ENCODE measurements at regions not wholly inside any gene's neighbourhood (a gene's known extent, or its start where the extent isn't known, plus 50 kb on each side); places are given as distances from the start of the nearest gene placed in this dataset.

DNA sequence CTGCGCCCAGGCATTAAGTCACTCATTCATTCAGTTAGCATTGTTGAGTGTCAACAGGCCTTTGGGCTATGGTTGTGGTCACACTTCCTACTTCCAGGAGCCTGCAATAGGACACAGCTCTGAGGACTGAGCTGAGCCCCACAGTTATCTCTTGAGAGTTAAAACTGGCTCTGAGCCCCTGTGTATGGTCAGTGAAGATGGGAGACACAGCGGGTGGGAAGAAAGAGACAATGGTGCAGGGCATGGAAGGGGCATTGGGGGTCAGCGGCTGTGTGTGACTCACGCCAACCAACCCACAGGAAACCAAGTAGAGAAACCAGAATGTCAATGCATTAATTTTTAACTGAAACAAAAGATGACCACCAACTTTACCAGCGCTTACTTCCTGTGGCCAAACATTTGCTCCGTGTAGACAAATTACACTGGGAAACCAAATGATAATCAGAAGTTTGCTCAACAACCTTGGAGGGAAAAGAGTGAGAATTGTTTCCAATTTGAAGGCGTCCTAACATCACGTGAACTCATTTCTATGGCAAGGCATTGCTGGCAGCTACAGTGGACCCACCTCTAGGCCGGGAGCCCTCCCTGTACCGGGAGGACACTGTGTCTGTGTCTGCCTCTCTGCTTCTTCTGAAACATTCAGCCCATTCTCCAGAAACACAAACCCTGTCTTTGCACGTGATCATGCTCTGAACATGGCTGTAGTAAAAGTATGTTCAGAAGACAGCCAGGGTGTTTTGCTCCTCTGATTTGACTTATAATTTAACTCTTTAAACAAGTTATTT lies 212.0 kb upstream of the ID2 start:
- ChIA-PET CTCF (no interaction called here), POLR2A (ENCODE audit: low non-redundant PET) (no interaction called here)
- intact Hi-C loops (cut with micrococcal nuclease; ENCODE audit: unreplicated experiment) = no loop called here

GRCh38 chr2:8472545-8473323 lies 209.1 kb upstream of the ID2 start:
- TF ChIP-seq EZH2 (IDR thresholded peaks at IDR 0.05; ENCODE audit: borderline replicate concordance, low read depth, low read length, poor library complexity, severe bottlenecking) = no peak
- TF ChIP-seq, protein P1, sequence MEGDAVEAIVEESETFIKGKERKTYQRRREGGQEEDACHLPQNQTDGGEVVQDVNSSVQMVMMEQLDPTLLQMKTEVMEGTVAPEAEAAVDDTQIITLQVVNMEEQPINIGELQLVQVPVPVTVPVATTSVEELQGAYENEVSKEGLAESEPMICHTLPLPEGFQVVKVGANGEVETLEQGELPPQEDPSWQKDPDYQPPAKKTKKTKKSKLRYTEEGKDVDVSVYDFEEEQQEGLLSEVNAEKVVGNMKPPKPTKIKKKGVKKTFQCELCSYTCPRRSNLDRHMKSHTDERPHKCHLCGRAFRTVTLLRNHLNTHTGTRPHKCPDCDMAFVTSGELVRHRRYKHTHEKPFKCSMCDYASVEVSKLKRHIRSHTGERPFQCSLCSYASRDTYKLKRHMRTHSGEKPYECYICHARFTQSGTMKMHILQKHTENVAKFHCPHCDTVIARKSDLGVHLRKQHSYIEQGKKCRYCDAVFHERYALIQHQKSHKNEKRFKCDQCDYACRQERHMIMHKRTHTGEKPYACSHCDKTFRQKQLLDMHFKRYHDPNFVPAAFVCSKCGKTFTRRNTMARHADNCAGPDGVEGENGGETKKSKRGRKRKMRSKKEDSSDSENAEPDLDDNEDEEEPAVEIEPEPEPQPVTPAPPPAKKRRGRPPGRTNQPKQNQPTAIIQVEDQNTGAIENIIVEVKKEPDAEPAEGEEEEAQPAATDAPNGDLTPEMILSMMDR (conservative IDR thresholded peaks at IDR 0.05; ENCODE audit: low read depth, low read length) = no peak
- H3K27me3 ChIP-seq (replicated peaks; ENCODE audit: insufficient read depth, low read depth, low read length, poor library complexity) = no peaks in the 10 kb centered on the region
- H3K4me1 ChIP-seq (ENCODE audit: insufficient read depth, low read length, poor library complexity, severe bottlenecking) = peaks cover 5% of the 10 kb centered on the region
- H3K27ac ChIP-seq (ENCODE audit: low read depth, low read length, poor library complexity, severe bottlenecking) = no peak overlapping the region
- CTCF ChIA-PET = no interaction called here
- no peak overlapping the region for H3K4me3 ChIP-seq (ENCODE audit: low read depth, low read length, poor library complexity, severe bottlenecking)
- H3K9me3 ChIP-seq (ENCODE audit: low read depth, low read length, poor library complexity, severe bottlenecking) = no peaks in the 10 kb centered on the region
- H3K36me3 ChIP-seq (ENCODE audit: insufficient read depth, low read length, poor library complexity, severe bottlenecking) = no peaks in the 10 kb centered on the region
- POLR2A ChIA-PET (ENCODE audit: low non-redundant PET) = no interaction called here
- DNase-seq (ENCODE audit: low spot score) = no peak
- BruUV-seq (replicated peaks) = no TSS peak
- intact Hi-C loops (cut with micrococcal nuclease; ENCODE audit: unreplicated experiment) = no loop called here

More for the DNA sequence above, 212.0 kb upstream of the ID2 start:
- TF ChIP-seq EZH2 (IDR thresholded peaks at IDR 0.05; ENCODE audit: borderline replicate concordance, low read depth, low read length, poor library complexity, severe bottlenecking) = no peak
- TF ChIP-seq, protein P1 (conservative IDR thresholded peaks at IDR 0.05; ENCODE audit: low read depth, low read length) = no peak
- BruUV-seq (replicated peaks) = no TSS peak
- no peaks in the 10 kb centered on the region for H3K4me1 ChIP-seq (ENCODE audit: insufficient read depth, low read length, poor library complexity, severe bottlenecking)
- H3K36me3 ChIP-seq (ENCODE audit: insufficient read depth, low read length, poor library complexity, severe bottlenecking) = no peaks in the 10 kb centered on the region
- no peaks in the 10 kb centered on the region for H3K27me3 ChIP-seq (replicated peaks; ENCODE audit: insufficient read depth, low read depth, low read length, poor library complexity)
- no peak overlapping the region for H3K4me3 ChIP-seq (ENCODE audit: low read depth, low read length, poor library complexity, severe bottlenecking)
- H3K27ac ChIP-seq (ENCODE audit: low read depth, low read length, poor library complexity, severe bottlenecking) = no peak overlapping the region
- no peak for DNase-seq (ENCODE audit: low spot score)
- no peaks in the 10 kb centered on the region for H3K9me3 ChIP-seq (ENCODE audit: low read depth, low read length, poor library complexity, severe bottlenecking)

- no peak overlapping the region for H3K4me3 ChIP-seq (ENCODE audit: low read depth, low read length, poor library complexity, severe bottlenecking)
- no peaks in the 10 kb centered on the region for H3K9me3 ChIP-seq (ENCODE audit: low read depth, low read length, poor library complexity, severe bottlenecking)
- POLR2A ChIA-PET (ENCODE audit: low non-redundant PET) = no interaction called here
- H3K36me3 ChIP-seq (ENCODE audit: insufficient read depth, low read length, poor library complexity, severe bottlenecking) = no peaks in the 10 kb centered on the region
- H3K4me1 ChIP-seq (ENCODE audit: insufficient read depth, low read length, poor library complexity, severe bottlenecking) = peaks cover 11% of the 10 kb centered on the region
- TF ChIP-seq EZH2 (IDR thresholded peaks at IDR 0.05; ENCODE audit: borderline replicate concordance, low read depth, low read length, poor library complexity, severe bottlenecking) = no peak
- TF ChIP-seq, protein P1 (conservative IDR thresholded peaks at IDR 0.05; ENCODE audit: low read depth, low read length) = no peak
- no peaks in the 10 kb centered on the region for H3K27me3 ChIP-seq (replicated peaks; ENCODE audit: insufficient read depth, low read depth, low read length, poor library complexity)
- CTCF ChIA-PET = no interaction called here
- no peak overlapping the region for H3K27ac ChIP-seq (ENCODE audit: low read depth, low read length, poor library complexity, severe bottlenecking)
- intact Hi-C loops (cut with micrococcal nuclease; ENCODE audit: unreplicated experiment) = no loop called here
- DNase-seq (ENCODE audit: low spot score) = no peak
- BruUV-seq (replicated peaks) = no TSS peak
These were observed 206.4 kb upstream of the ID2 start for GRCh38 chr2:8475349-8476031.
